B cell (primary cell): ENCODE measurements at regions not wholly inside any gene's neighbourhood (a gene's known extent, or its start where the extent isn't known, plus 50 kb on each side); places are given as distances from the start of the nearest gene placed in this dataset.

Source experiments
- CTCF ChIP-seq: fragments of 200-600 bp; IDR thresholded peaks from one replicate; pipeline ENCODE4 v1.8.0; 2022; ENCODE audit warnings: antibody characterized with exemption, mild to moderate bottlenecking
- EZH2 ChIP-seq: IDR thresholded peaks from 2 replicates; pipeline ENCODE4 v1.6.1; 2012; ENCODE audit warnings: borderline replicate concordance, low read depth, mild to moderate bottlenecking, moderate library complexity, low read length; ENCODE audit not compliant: insufficient read depth, poor library complexity, severe bottlenecking

- TF ChIP-seq CTCF (no peak), EZH2 (no peak)
Observed at GRCh38 chr6:19705606-19706005, 131.6 kb upstream of the ID4 start.
